HEK293 (cell line): ENCODE measurements at regions not wholly inside any gene's neighbourhood (a gene's known extent, or its start where the extent isn't known, plus 50 kb on each side); places are given as distances from the start of the nearest gene placed in this dataset.

Experiments
- CTCF ChIA-PET: fragments of 350-600 bp; formaldehyde crosslinking; extraction: SDS; loops from one replicate; lab custom pipeline; 2021; ENCODE audit warnings: antibody characterized with exemption; lab: Yijun Ruan, JAX
- POLR2A ChIA-PET: fragments of 300-600 bp; formaldehyde crosslinking; extraction: SDS; loops from one replicate; lab custom pipeline; 2020; ENCODE audit warnings: antibody characterized with exemption, inconsistent platforms; lab: Yijun Ruan, JAX
- H3K27ac ChIP-seq: fragments of 200-500 bp; sonication (Bioruptor generic); 2 replicates; pipeline ENCODE4 v1.5.1; 2014; ENCODE audit warnings: low read depth, low read length, control low read depth, inconsistent platforms; ENCODE audit errors: extremely low read depth
- H3K36me3 ChIP-seq, 2 experiments: fragments of 200-500 bp in 1 of 2; sonication (Bioruptor generic) in 1 of 2; 1 replicate in 1 of 2; 2 replicates in 1 of 2; pipeline ENCODE4 v1.5.1; 2014 to 2017; ENCODE audit warnings: inconsistent platforms in 2 of 2, low read length in 2 of 2; ENCODE audit not compliant: control insufficient read depth in 2 of 2, insufficient read depth in 1 of 2
- H3K4me1 ChIP-seq: fragments of 200-500 bp; sonication (Bioruptor generic); 2 replicates; pipeline ENCODE4 v1.5.1; 2014; ENCODE audit warnings: mild to moderate bottlenecking, low read length, inconsistent platforms; ENCODE audit not compliant: control insufficient read depth, insufficient read depth
- H3K4me3 ChIP-seq: 2 replicates; pipeline ENCODE4 v1.5.1; 2011; ENCODE audit warnings: low read depth, mild to moderate bottlenecking, control low read depth, low read length, moderate library complexity
- H3K9me3 ChIP-seq: fragments of 200-500 bp; sonication (Bioruptor generic); 2 replicates; pipeline ENCODE4 v1.5.1; 2014; ENCODE audit warnings: low read depth, low read length, inconsistent platforms; ENCODE audit not compliant: control insufficient read depth, insufficient read depth
- EGR2 ChIP-seq: fragments of 450-650 bp; formaldehyde crosslinking; IDR thresholded peaks from 2 replicates; pipeline ENCODE4 v1.5.1; 2016; ENCODE audit warnings: low read depth, missing biosample characterization, missing genetic modification characterization
- KLF7 ChIP-seq: fragments of 450-650 bp; formaldehyde crosslinking; IDR thresholded peaks from 2 replicates; pipeline ENCODE4 v1.5.1; 2016; ENCODE audit warnings: missing biosample characterization, missing genetic modification characterization, borderline replicate concordance
- PRDM1 ChIP-seq: fragments of 450-650 bp; formaldehyde crosslinking; IDR thresholded peaks from 2 replicates; pipeline ENCODE4; 2016; ENCODE audit warnings: missing biosample characterization, missing genetic modification characterization
- REPIN1 ChIP-seq: fragments of 450-650 bp; formaldehyde crosslinking; IDR thresholded peaks from 2 replicates; pipeline ENCODE4 v1.5.1; 2017; ENCODE audit warnings: missing biosample characterization, missing genetic modification characterization, low read depth
- WT1 ChIP-seq: fragments of 450-650 bp; formaldehyde crosslinking; IDR thresholded peaks from 2 replicates; pipeline ENCODE4 v1.5.1; 2016; ENCODE audit warnings: missing biosample characterization, missing genetic modification characterization
- ZNF10 ChIP-seq: fragments of 450-650 bp; formaldehyde crosslinking; IDR thresholded peaks from 2 replicates; pipeline ENCODE4 v1.5.1; 2017; ENCODE audit warnings: missing biosample characterization, missing genetic modification characterization
- ZNF174 ChIP-seq: fragments of 450-650 bp; formaldehyde crosslinking; IDR thresholded peaks from 2 replicates; pipeline ENCODE4 v1.5.0; 2017; ENCODE audit warnings: missing biosample characterization, mild to moderate bottlenecking, missing genetic modification characterization
- ZNF184 ChIP-seq: fragments of 450-650 bp; IDR thresholded peaks from 2 replicates; pipeline ENCODE4 v1.5.1; 2018; ENCODE audit warnings: missing biosample characterization, mild to moderate bottlenecking, missing genetic modification characterization
- ZNF274 ChIP-seq, 2 experiments: fragments of 200-500 bp in 1 of 2; fragments of 450-650 bp in 1 of 2; sonication (Bioruptor generic) in 1 of 2; formaldehyde crosslinking in 1 of 2; IDR thresholded peaks; 2 replicates each; pipeline versions ENCODE4 v1.5.1 to v1.6.1; 2014 to 2016; ENCODE audit warnings: borderline replicate concordance in 1 of 2, inconsistent platforms in 1 of 2, low read length in 1 of 2, missing biosample characterization in 1 of 2, missing genetic modification characterization in 1 of 2
- ZNF324 ChIP-seq: fragments of 450-650 bp; formaldehyde crosslinking; IDR thresholded peaks from 2 replicates; pipeline ENCODE4 v1.5.1; 2016; ENCODE audit warnings: missing biosample characterization, missing genetic modification characterization
- ZNF394 ChIP-seq: fragments of 450-650 bp; formaldehyde crosslinking; IDR thresholded peaks from 2 replicates; pipeline ENCODE4 v1.5.1; 2016; ENCODE audit warnings: missing biosample characterization, missing genetic modification characterization, mild to moderate bottlenecking, moderate library complexity, borderline replicate concordance
- ZNF548 ChIP-seq: fragments of 450-650 bp; formaldehyde crosslinking; IDR thresholded peaks from 2 replicates; pipeline ENCODE4 v1.5.1; 2016; ENCODE audit warnings: missing biosample characterization, missing genetic modification characterization
- ZNF571 ChIP-seq: fragments of 450-650 bp; formaldehyde crosslinking; IDR thresholded peaks from 2 replicates; pipeline ENCODE4 v1.5.0; 2017; ENCODE audit warnings: missing biosample characterization, missing genetic modification characterization
- ZNF610 ChIP-seq: fragments of 450-650 bp; formaldehyde crosslinking; IDR thresholded peaks from 2 replicates; pipeline ENCODE4 v1.5.1; 2016; ENCODE audit warnings: missing biosample characterization, missing genetic modification characterization, borderline replicate concordance
- ZNF776 ChIP-seq: fragments of 450-650 bp; formaldehyde crosslinking; IDR thresholded peaks from 2 replicates; pipeline ENCODE4 v1.5.0; 2017; ENCODE audit warnings: missing biosample characterization, missing genetic modification characterization, borderline replicate concordance
- ZSCAN23 ChIP-seq: fragments of 450-650 bp; formaldehyde crosslinking; IDR thresholded peaks from 2 replicates; pipeline ENCODE4 v1.5.1; 2016; ENCODE audit warnings: missing biosample characterization, missing genetic modification characterization
- TF ChIP-seq, protein P1 (sequence below): fragments of 450-650 bp; formaldehyde crosslinking; IDR thresholded peaks from 2 replicates; pipeline ENCODE4 v1.5.1; 2016; ENCODE audit warnings: missing biosample characterization, missing genetic modification characterization, borderline replicate concordance
- TF ChIP-seq, protein P2 (sequence below): fragments of 450-650 bp; formaldehyde crosslinking; IDR thresholded peaks from 2 replicates; pipeline ENCODE4 v1.5.1; 2016; ENCODE audit warnings: missing biosample characterization, missing genetic modification characterization
- TF ChIP-seq, protein P3 (sequence below): fragments of 450-650 bp; formaldehyde crosslinking; IDR thresholded peaks from 2 replicates; pipeline ENCODE4 v1.5.1; 2016; ENCODE audit warnings: missing biosample characterization, missing genetic modification characterization
- TF ChIP-seq, protein P4 (sequence below): fragments of 450-650 bp; formaldehyde crosslinking; IDR thresholded peaks from 2 replicates; pipeline ENCODE4 v1.5.1; 2017; ENCODE audit warnings: missing biosample characterization, missing genetic modification characterization

DNA sequence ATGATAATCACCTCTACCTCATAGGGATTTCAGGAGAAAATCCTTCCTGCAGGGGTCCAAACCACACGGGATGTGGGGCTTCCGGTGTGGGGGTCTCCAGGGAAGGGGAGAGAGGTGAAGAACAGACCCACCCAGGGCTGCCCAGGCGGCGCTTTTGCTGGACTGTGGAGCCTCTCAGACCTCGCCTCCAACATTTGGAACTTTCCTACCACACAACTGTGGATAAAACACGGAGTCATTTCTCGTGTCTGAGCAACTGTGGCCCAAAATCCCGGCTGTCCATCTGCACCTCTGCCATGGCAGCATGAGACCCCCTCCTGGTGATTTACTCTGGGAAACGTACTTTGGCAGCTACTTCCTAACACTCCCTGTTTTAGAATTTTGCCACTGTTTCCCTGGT is 307.8 kb upstream of the IRX4 start:
- CTCF ChIA-PET: no interaction called here
- Histone ChIP-seq H3K4me1 (no peaks in the 10 kb centered on the region), H3K36me3 (no peaks in the 10 kb centered on the region), H3K9me3 (no peaks in the 10 kb centered on the region), H3K27ac (no peak overlapping the region), H3K4me3 (no peak overlapping the region)
- TF ChIP-seq ZNF571 (tag by site-specific recombination) (no peak), ZNF324 (tag by site-specific recombination) (no peak), ZNF174 (no peak), ZNF10 (tag by site-specific recombination) (no peak), KLF7 (tag by site-specific recombination) (no peak), REPIN1 (tag by site-specific recombination) (no peak), ZNF394 (no peak), ZNF184 (tag by site-specific recombination) (no peak), ZNF610 (tag by site-specific recombination) (no peak), PRDM1 (tag by site-specific recombination) (no peak), ZNF776 (tag by site-specific recombination) (no peak), ZNF548 (tag by site-specific recombination) (no peak), ZNF274 (IDR thresholded peaks at IDR 0.05; ENCODE audit: low read length) (no peak), ZNF274 (tag by site-specific recombination; IDR thresholded peaks at IDR 0.05; ENCODE audit: borderline replicate concordance) (no peak), WT1 (tag by site-specific recombination) (no peak), ZSCAN23 (tag by site-specific recombination) (no peak), EGR2 (tag by site-specific recombination) (no peak)
- TF ChIP-seq, protein P1, sequence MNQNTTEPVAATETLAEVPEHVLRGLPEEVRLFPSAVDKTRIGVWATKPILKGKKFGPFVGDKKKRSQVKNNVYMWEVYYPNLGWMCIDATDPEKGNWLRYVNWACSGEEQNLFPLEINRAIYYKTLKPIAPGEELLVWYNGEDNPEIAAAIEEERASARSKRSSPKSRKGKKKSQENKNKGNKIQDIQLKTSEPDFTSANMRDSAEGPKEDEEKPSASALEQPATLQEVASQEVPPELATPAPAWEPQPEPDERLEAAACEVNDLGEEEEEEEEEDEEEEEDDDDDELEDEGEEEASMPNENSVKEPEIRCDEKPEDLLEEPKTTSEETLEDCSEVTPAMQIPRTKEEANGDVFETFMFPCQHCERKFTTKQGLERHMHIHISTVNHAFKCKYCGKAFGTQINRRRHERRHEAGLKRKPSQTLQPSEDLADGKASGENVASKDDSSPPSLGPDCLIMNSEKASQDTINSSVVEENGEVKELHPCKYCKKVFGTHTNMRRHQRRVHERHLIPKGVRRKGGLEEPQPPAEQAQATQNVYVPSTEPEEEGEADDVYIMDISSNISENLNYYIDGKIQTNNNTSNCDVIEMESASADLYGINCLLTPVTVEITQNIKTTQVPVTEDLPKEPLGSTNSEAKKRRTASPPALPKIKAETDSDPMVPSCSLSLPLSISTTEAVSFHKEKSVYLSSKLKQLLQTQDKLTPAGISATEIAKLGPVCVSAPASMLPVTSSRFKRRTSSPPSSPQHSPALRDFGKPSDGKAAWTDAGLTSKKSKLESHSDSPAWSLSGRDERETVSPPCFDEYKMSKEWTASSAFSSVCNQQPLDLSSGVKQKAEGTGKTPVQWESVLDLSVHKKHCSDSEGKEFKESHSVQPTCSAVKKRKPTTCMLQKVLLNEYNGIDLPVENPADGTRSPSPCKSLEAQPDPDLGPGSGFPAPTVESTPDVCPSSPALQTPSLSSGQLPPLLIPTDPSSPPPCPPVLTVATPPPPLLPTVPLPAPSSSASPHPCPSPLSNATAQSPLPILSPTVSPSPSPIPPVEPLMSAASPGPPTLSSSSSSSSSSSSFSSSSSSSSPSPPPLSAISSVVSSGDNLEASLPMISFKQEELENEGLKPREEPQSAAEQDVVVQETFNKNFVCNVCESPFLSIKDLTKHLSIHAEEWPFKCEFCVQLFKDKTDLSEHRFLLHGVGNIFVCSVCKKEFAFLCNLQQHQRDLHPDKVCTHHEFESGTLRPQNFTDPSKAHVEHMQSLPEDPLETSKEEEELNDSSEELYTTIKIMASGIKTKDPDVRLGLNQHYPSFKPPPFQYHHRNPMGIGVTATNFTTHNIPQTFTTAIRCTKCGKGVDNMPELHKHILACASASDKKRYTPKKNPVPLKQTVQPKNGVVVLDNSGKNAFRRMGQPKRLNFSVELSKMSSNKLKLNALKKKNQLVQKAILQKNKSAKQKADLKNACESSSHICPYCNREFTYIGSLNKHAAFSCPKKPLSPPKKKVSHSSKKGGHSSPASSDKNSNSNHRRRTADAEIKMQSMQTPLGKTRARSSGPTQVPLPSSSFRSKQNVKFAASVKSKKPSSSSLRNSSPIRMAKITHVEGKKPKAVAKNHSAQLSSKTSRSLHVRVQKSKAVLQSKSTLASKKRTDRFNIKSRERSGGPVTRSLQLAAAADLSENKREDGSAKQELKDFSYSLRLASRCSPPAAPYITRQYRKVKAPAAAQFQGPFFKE (tag by site-specific recombination): no peak
- TF ChIP-seq, protein P2, sequence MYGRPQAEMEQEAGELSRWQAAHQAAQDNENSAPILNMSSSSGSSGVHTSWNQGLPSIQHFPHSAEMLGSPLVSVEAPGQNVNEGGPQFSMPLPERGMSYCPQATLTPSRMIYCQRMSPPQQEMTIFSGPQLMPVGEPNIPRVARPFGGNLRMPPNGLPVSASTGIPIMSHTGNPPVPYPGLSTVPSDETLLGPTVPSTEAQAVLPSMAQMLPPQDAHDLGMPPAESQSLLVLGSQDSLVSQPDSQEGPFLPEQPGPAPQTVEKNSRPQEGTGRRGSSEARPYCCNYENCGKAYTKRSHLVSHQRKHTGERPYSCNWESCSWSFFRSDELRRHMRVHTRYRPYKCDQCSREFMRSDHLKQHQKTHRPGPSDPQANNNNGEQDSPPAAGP (tag by site-specific recombination): no peak
- TF ChIP-seq, protein P3, sequence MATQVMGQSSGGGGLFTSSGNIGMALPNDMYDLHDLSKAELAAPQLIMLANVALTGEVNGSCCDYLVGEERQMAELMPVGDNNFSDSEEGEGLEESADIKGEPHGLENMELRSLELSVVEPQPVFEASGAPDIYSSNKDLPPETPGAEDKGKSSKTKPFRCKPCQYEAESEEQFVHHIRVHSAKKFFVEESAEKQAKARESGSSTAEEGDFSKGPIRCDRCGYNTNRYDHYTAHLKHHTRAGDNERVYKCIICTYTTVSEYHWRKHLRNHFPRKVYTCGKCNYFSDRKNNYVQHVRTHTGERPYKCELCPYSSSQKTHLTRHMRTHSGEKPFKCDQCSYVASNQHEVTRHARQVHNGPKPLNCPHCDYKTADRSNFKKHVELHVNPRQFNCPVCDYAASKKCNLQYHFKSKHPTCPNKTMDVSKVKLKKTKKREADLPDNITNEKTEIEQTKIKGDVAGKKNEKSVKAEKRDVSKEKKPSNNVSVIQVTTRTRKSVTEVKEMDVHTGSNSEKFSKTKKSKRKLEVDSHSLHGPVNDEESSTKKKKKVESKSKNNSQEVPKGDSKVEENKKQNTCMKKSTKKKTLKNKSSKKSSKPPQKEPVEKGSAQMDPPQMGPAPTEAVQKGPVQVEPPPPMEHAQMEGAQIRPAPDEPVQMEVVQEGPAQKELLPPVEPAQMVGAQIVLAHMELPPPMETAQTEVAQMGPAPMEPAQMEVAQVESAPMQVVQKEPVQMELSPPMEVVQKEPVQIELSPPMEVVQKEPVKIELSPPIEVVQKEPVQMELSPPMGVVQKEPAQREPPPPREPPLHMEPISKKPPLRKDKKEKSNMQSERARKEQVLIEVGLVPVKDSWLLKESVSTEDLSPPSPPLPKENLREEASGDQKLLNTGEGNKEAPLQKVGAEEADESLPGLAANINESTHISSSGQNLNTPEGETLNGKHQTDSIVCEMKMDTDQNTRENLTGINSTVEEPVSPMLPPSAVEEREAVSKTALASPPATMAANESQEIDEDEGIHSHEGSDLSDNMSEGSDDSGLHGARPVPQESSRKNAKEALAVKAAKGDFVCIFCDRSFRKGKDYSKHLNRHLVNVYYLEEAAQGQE: no peak
- TF ChIP-seq, protein P4, sequence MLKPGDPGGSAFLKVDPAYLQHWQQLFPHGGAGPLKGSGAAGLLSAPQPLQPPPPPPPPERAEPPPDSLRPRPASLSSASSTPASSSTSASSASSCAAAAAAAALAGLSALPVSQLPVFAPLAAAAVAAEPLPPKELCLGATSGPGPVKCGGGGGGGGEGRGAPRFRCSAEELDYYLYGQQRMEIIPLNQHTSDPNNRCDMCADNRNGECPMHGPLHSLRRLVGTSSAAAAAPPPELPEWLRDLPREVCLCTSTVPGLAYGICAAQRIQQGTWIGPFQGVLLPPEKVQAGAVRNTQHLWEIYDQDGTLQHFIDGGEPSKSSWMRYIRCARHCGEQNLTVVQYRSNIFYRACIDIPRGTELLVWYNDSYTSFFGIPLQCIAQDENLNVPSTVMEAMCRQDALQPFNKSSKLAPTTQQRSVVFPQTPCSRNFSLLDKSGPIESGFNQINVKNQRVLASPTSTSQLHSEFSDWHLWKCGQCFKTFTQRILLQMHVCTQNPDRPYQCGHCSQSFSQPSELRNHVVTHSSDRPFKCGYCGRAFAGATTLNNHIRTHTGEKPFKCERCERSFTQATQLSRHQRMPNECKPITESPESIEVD (tag by site-specific recombination): no peak
- POLR2A ChIA-PET: no interaction called here
